IMR-90 (cell line): ENCODE measurements at regions not wholly inside any gene's neighbourhood (a gene's known extent, or its start where the extent isn't known, plus 50 kb on each side); places are given as distances from the start of the nearest gene placed in this dataset.

Experiments used
- ATAC-seq: fragments of 200-7000 bp; cut with Tn5 transposase; 2 replicates; pipeline ENCODE4 v1.9.1; 2020; ENCODE audit warnings: low read depth, mild to moderate bottlenecking, moderate library complexity
- BruUV-seq: library from RNA; stranded (reverse); fragments of 400-500 nt; replicated peaks from 2 replicates; lab custom pipeline; 2021; lab: Mats Ljungman, UMichigan
- CTCF ChIA-PET: fragments of 300-600 bp; formaldehyde crosslinking; extraction: SDS; loops from one replicate; lab custom pipeline; 2021; ENCODE audit warnings: antibody characterized with exemption; lab: Yijun Ruan, JAX
- POLR2A ChIA-PET: fragments of 300-600 bp; sonication (Branson Sonifier 250); formaldehyde crosslinking; loops from one replicate; lab custom pipeline; 2022; ENCODE audit warnings: antibody characterized with exemption; ENCODE audit not compliant: unreplicated experiment; lab: Charles Lee
- DNase-seq: peaks from one replicate; pipeline ENCODE4 v3.0.0; 2013
- H2AFZ ChIP-seq: replicated peaks from 2 replicates; pipeline ENCODE3; 2013; ENCODE audit warnings: low read length, mild to moderate bottlenecking; ENCODE audit not compliant: poor library complexity
- H2AK5ac ChIP-seq: 2 replicates; pipeline ENCODE4 v1.6.1; 2013; ENCODE audit warnings: low read depth, low read length, inconsistent platforms
- H2AK9ac ChIP-seq: replicated peaks from 2 replicates; pipeline ENCODE3; 2013; ENCODE audit warnings: mild to moderate bottlenecking, low read depth, low read length, moderate library complexity; ENCODE audit not compliant: poor library complexity
- H2BK120ac ChIP-seq: 2 replicates; pipeline ENCODE4 v1.6.1; 2013; ENCODE audit warnings: low read depth, low read length, inconsistent platforms
- H2BK15ac ChIP-seq: 3 replicates; pipeline ENCODE4 v1.6.1; 2013; ENCODE audit warnings: low read depth, low read length, inconsistent platforms
- H2BK20ac ChIP-seq: 2 replicates; pipeline ENCODE4 v1.6.1; 2013; ENCODE audit warnings: low read depth, mild to moderate bottlenecking, inconsistent platforms, low read length, moderate library complexity
- H2BK5ac ChIP-seq: 2 replicates; pipeline ENCODE4 v1.6.1; 2013; ENCODE audit warnings: mild to moderate bottlenecking, low read depth, low read length, inconsistent platforms; ENCODE audit not compliant: poor library complexity, severe bottlenecking
- H3K14ac ChIP-seq: replicated peaks from 2 replicates; pipeline ENCODE4 v1.6.1; 2013; ENCODE audit warnings: low read depth, low read length, inconsistent platforms
- H3K18ac ChIP-seq: 2 replicates; pipeline ENCODE4 v1.6.1; 2013; ENCODE audit warnings: low read depth, low read length, control low read depth
- H3K23ac ChIP-seq: 2 replicates; pipeline ENCODE4 v1.6.1; 2013; ENCODE audit warnings: low read depth, low read length, inconsistent platforms
- H3K27ac ChIP-seq: 2 replicates; pipeline ENCODE4 v1.5.1; 2013; ENCODE audit warnings: mild to moderate bottlenecking, control low read depth, low read length; ENCODE audit not compliant: insufficient read depth
- H3K27me3 ChIP-seq: 2 replicates; pipeline ENCODE4 v1.6.1; 2013; ENCODE audit warnings: low read length; ENCODE audit not compliant: control insufficient read depth, insufficient read depth
- H3K36me3 ChIP-seq: 2 replicates; pipeline ENCODE4 v1.6.1; 2013; ENCODE audit warnings: low read length, mixed read lengths; ENCODE audit not compliant: control insufficient read depth, insufficient read depth
- H3K4ac ChIP-seq: 2 replicates; pipeline ENCODE4 v1.6.1; 2013; ENCODE audit warnings: low read depth, low read length, inconsistent platforms
- H3K4me1 ChIP-seq: 2 replicates; pipeline ENCODE4 v1.6.1; 2013; ENCODE audit warnings: low read length, mixed read lengths; ENCODE audit not compliant: control insufficient read depth, insufficient read depth
- H3K4me2 ChIP-seq: 2 replicates; pipeline ENCODE4 v1.6.1; 2013; ENCODE audit warnings: low read depth, mild to moderate bottlenecking, control low read depth, low read length, moderate library complexity
- H3K4me3 ChIP-seq: 2 replicates; pipeline ENCODE4 v1.5.1; 2013; ENCODE audit warnings: low read depth, mild to moderate bottlenecking, control low read depth, low read length, moderate library complexity; ENCODE audit not compliant: insufficient read depth
- H3K56ac ChIP-seq: 2 replicates; pipeline ENCODE4 v1.6.1; 2013; ENCODE audit warnings: low read length, inconsistent platforms; ENCODE audit not compliant: insufficient read depth; ENCODE audit errors: extremely low read depth
- H3K79me1 ChIP-seq, 2 experiments: 2 replicates each; pipeline ENCODE4 v1.6.1; 2013; ENCODE audit warnings: low read length in 2 of 2, inconsistent platforms in 1 of 2, low read depth in 1 of 2
- H3K9ac ChIP-seq: 2 replicates; pipeline ENCODE4 v1.6.1; 2013; ENCODE audit warnings: low read depth, low read length, control low read depth
- H3K9me1 ChIP-seq: 2 replicates; pipeline ENCODE4 v1.6.1; 2013; ENCODE audit warnings: low read length, inconsistent platforms; ENCODE audit not compliant: insufficient read depth
- H3K9me3 ChIP-seq: 2 replicates; pipeline ENCODE4 v1.6.1; 2013; ENCODE audit warnings: low read length; ENCODE audit not compliant: control insufficient read depth, insufficient read depth
- H4K20me1 ChIP-seq: 2 replicates; pipeline ENCODE4 v1.6.1; 2013; ENCODE audit warnings: low read length, inconsistent platforms; ENCODE audit not compliant: insufficient read depth
- H4K5ac ChIP-seq: 2 replicates; pipeline ENCODE4 v1.6.1; 2013; ENCODE audit warnings: mild to moderate bottlenecking, low read depth, low read length, control low read depth
- H4K8ac ChIP-seq, 2 experiments: 2 replicates each; pipeline ENCODE4 v1.6.1; 2013; ENCODE audit warnings: low read depth in 2 of 2, low read length in 2 of 2, control low read depth in 1 of 2, inconsistent platforms in 1 of 2
- H4K91ac ChIP-seq: 2 replicates; pipeline ENCODE4 v1.6.1; 2013; ENCODE audit warnings: low read depth, low read length, inconsistent platforms; ENCODE audit not compliant: insufficient read depth
- BHLHE40 ChIP-seq: fragments of 150-350 bp; IDR thresholded peaks from 2 replicates; pipeline ENCODE4 v1.6.1; 2016; ENCODE audit warnings: mild to moderate bottlenecking, low read depth, low read length
- CHD1 ChIP-seq: IDR thresholded peaks from 2 replicates; pipeline ENCODE4 v1.6.1; 2012; ENCODE audit warnings: low read depth, low read length, improper control_type of control experiment
- CTCF ChIP-seq: conservative IDR thresholded peaks from 2 replicates; pipeline ENCODE4 v1.5.1; 2012; ENCODE audit warnings: mild to moderate bottlenecking, low read depth, low read length, improper control_type of control experiment
- ELK1 ChIP-seq: fragments of 150-350 bp; IDR thresholded peaks from 2 replicates; pipeline ENCODE4 v1.6.1; 2016; ENCODE audit warnings: low read depth, mild to moderate bottlenecking, low read length, moderate library complexity, borderline replicate concordance
- MAZ ChIP-seq: IDR thresholded peaks from 2 replicates; pipeline ENCODE4 v1.6.1; 2012; ENCODE audit warnings: low read depth, mild to moderate bottlenecking, low read length, improper control_type of control experiment, moderate library complexity, borderline replicate concordance
- NFE2L2 ChIP-seq: fragments of 150-350 bp; IDR thresholded peaks from 2 replicates; pipeline ENCODE4 v1.6.1; 2016; ENCODE audit warnings: low read depth, mild to moderate bottlenecking, low read length
- RAD21 ChIP-seq: IDR thresholded peaks from 2 replicates; pipeline ENCODE4 v1.6.1; 2012; ENCODE audit warnings: low read length, improper control_type of control experiment
- RCOR1 ChIP-seq: IDR thresholded peaks from 2 replicates; pipeline ENCODE4 v1.6.1; 2012; ENCODE audit warnings: mild to moderate bottlenecking, low read length, improper control_type of control experiment; ENCODE audit not compliant: insufficient replicate concordance
- RFX5 ChIP-seq: IDR thresholded peaks from 2 replicates; pipeline ENCODE4 v1.8.0; 2012; ENCODE audit warnings: low read depth, mild to moderate bottlenecking, low read length, moderate library complexity
- SMC3 ChIP-seq: fragments of 150-350 bp; IDR thresholded peaks from 2 replicates; pipeline ENCODE4 v1.6.1; 2016; ENCODE audit warnings: low read depth, mild to moderate bottlenecking, antibody characterized with exemption, low read length, moderate library complexity
- WGBS, 2 experiments: methylation state at CpG; one replicate each; pipeline versions ENCODE4 v1.1.5 to v1.1.7; 2013; ENCODE audit warnings: missing lambda C conversion rate in 2 of 2; ENCODE audit not compliant: insufficient read length in 1 of 2; ENCODE audit errors: extremely low coverage in 2 of 2; 5-methylcytosine and 5-hydroxymethylcytosine counted together
- dilution Hi-C: fragments of 300-500 bp; cut with HindIII; formaldehyde crosslinking; loops from one replicate; pipeline ENCODE4 v1.14.3; 2018; ENCODE audit warnings: low sequenced_read_pairs; ENCODE audit not compliant: unreplicated experiment
- in situ Hi-C: fragments of 300-500 bp; cut with MboI; formaldehyde crosslinking; loops from 3 replicates; pipeline ENCODE4 v1.14.3; 2019; ENCODE audit warnings: low sequenced_read_pairs, inconsistent platforms, mixed read lengths
- intact Hi-C: fragments of 100-400 bp; cut with micrococcal nuclease; formaldehyde crosslinking; loops from 2 replicates; pipeline ENCODE4 v1.10.0; 2022

GRCh38 chr4:33429971-33430370 is 2709.8 kb downstream of the PCDH7 start:
- TF ChIP-seq NFE2L2 (no peak), ELK1 (no peak), MAZ (no peak), SMC3 (no peak), CTCF (no peak), RFX5 (no peak), RCOR1 (no peak), RAD21 (no peak), CHD1 (no peak), BHLHE40 (no peak)
- Histone ChIP-seq H3K4ac (no peak overlapping the region), H2BK15ac (no peak overlapping the region), H3K4me3 (no peak overlapping the region), H4K5ac (no peak overlapping the region), H3K27ac (no peak overlapping the region), H2BK120ac (no peak overlapping the region), H3K79me1 (no peaks in the 10 kb centered on the region), H3K4me2 (no peak overlapping the region), H3K9me1 (no peaks in the 10 kb centered on the region), H4K8ac (no peak overlapping the region), H2AK5ac (no peak overlapping the region), H2AK9ac (no peak overlapping the region), H3K27me3 (no peaks in the 10 kb centered on the region), H3K36me3 (no peaks in the 10 kb centered on the region), H3K9me3 (no peaks in the 10 kb centered on the region), H3K23ac (no peak overlapping the region), H4K20me1 (no peaks in the 10 kb centered on the region), H2BK20ac (no peak overlapping the region), H4K91ac (no peak overlapping the region), H2AFZ (no peak overlapping the region), H2BK5ac (no peak overlapping the region), H3K14ac (no peak overlapping the region), H3K4me1 (no peaks in the 10 kb centered on the region), H3K9ac (no peak overlapping the region), H3K56ac (no peak overlapping the region), H3K18ac (no peak overlapping the region)
- POLR2A ChIA-PET, result no interaction called here
- no TSS peak for BruUV-seq
- in situ Hi-C loops (no loop called here), intact Hi-C loops (no loop called here), dilution Hi-C loops (no loop called here)
- DNase-seq (no peak), ATAC-seq (no peak)
- CTCF ChIA-PET, result no interaction called here
- WGBS, 2 experiments, result no CpG with 5 or more reads among the region's 4 CpGs
